HG03139 (cell line): ENCODE measurements at regions not wholly inside any gene's neighbourhood (a gene's known extent, or its start where the extent isn't known, plus 50 kb on each side); places are given as distances from the start of the nearest gene placed in this dataset.
"Not testable (repeated sequence)": the region's sequence is repeated elsewhere in the genome, so short reads cannot be mapped to it uniquely, and the experiment has no call there.

ENCODE experiments used
- ATAC-seq: cut with Tn5 transposase; IDR thresholded peaks from one replicate; pipeline ENCODE4 v1.9.1; 2021; ENCODE audit not compliant: unreplicated experiment

GRCh38 chr2:126038861-126039260 is 617.1 kb upstream of the GYPC start:
- no peak for ATAC-seq

- no peak for ATAC-seq
These were observed 614.4 kb upstream of the GYPC start for GRCh38 chr2:126041391-126042047.

GRCh38 chr2:126042089-126042488 is 613.9 kb upstream of the GYPC start:
- ATAC-seq, result no peak

GRCh38 chr2:126048719-126049118 is 607.2 kb upstream of the GYPC start:
- no peak for ATAC-seq

- ATAC-seq, result no peak
These were observed 606.5 kb upstream of the GYPC start for GRCh38 chr2:126049461-126049860.

GRCh38 chr2:126050991-126051736 is 604.8 kb upstream of the GYPC start:
- ATAC-seq, result no peak

- not testable (repeated sequence) for ATAC-seq
These were observed 604.2 kb upstream of the GYPC start for GRCh38 chr2:126051737-126052240.

- no peak for ATAC-seq
These were observed 596.6 kb upstream of the GYPC start for GRCh38 chr2:126059379-126059778.

- no peak for ATAC-seq
These were observed 570.8 kb upstream of the GYPC start for GRCh38 chr2:126085011-126085795.

GRCh38 chr2:126100962-126101361 is 555.0 kb upstream of the GYPC start:
- ATAC-seq, result no peak

GRCh38 chr2:126106006-126106405 is 550.0 kb upstream of the GYPC start:
- no peak for ATAC-seq

- ATAC-seq, result no peak
These were observed 548.1 kb upstream of the GYPC start for GRCh38 chr2:126107883-126108282.

- ATAC-seq, result no peak
These were observed 540.0 kb upstream of the GYPC start for GRCh38 chr2:126115975-126116374.

- ATAC-seq, result no peak
These were observed 538.1 kb upstream of the GYPC start for GRCh38 chr2:126117886-126118285.

- ATAC-seq, result no peak
These were observed 510.2 kb upstream of the GYPC start for GRCh38 chr2:126145752-126146151.

GRCh38 chr2:126154256-126154785 is 501.6 kb upstream of the GYPC start:
- ATAC-seq, result no peak

GRCh38 chr2:126160950-126161349 is 495.0 kb upstream of the GYPC start:
- ATAC-seq, result not testable (repeated sequence)

GRCh38 chr2:126172631-126173184 is 483.2 kb upstream of the GYPC start:
- no peak for ATAC-seq

- ATAC-seq, result no peak
These were observed 480.7 kb upstream of the GYPC start for GRCh38 chr2:126175222-126175621.

GRCh38 chr2:126177479-126177878 is 478.5 kb upstream of the GYPC start:
- no peak for ATAC-seq

GRCh38 chr2:126187668-126188067 is 468.3 kb upstream of the GYPC start:
- ATAC-seq, result no peak
